ENCODE measurements at regions not wholly inside any gene's neighbourhood (a gene's known extent, or its start where the extent isn't known, plus 50 kb on each side); places are given as distances from the start of the nearest gene placed in this dataset.

DNA sequence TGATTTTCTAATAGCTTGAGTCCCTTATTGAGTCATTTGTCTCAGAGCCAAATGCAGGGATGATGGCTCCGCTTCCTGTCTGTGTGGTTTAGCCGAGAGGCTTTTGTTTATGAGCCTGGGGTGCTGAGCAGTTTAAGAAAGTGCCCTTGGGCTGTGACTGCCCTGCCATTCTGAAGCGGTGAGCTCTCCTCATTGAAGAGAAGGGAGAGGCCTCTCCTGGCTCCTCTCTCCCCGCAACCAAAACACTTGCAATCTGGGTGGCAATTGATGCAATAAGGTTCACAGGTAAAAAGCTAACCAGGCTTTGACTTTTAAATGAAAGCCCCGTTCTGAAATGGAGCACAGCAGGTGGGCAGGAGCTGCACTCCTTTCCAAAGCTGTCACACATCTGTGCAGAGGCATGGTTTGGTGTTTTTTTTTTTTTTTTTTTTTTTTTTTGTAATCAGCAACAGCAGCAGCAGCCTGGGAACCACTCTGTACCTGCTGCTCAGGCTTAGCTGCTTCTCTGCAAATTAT lies 403.7 kb downstream of the SIPA1L2 start:
- Histone ChIP-seq H3K4me1 (ENCODE audit: insufficient read depth, low read length) (peaks cover 16% of the 10 kb centered on the region), H3K36me3 (ENCODE audit: insufficient read depth, low read length) (no peaks in the 10 kb centered on the region), H3K27me3 (ENCODE audit: insufficient read depth, low read length) (no peaks in the 10 kb centered on the region), H3K4me3 (ENCODE audit: low read length) (no peak overlapping the region), H2AFZ (ENCODE audit: low read depth, low read length) (peak overlapping the region; percentile 46), H3K9me3 (ENCODE audit: low read length) (no peaks in the 10 kb centered on the region)

DNA sequence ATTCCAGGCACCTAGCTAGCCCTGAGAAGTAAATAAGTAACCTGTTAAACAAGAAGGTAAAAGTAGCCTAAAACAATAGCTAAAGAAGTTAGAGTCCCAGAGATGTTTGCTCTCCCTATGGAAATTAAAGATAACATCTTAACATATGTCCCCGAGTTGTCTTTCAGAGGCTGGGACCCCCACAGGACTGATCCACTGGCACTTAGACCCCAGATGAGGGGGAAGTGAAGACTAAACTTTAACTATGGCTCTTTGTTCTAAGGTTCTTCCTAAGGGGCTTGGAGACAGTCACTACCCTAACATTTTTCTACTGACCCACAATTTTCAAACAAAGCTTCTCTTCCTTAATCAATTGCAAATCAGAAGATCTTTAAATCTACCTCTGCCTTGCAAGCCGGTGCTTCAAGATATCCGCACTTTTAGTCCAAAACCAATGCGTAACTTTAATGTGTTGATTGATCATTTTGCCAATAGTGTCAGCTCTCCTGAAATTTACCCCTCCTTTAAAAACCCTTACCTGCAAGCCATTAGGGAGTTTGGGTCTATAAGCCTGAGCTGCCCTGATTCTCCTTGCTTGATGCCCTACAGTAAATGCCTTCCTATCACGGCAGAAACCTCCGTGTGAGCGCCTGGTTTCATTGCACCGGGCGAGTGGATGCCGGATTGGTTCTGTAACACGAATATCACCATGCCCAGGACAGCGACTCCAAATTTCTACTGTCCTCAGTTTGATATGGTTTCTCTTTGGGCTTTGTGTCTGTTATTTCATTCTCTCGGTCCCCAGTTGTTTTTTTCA lies 404.4 kb downstream of the SIPA1L2 start:
- Histone ChIP-seq H3K36me3 (ENCODE audit: insufficient read depth, low read length) (no peaks in the 10 kb centered on the region), H3K4me1 (ENCODE audit: insufficient read depth, low read length) (peaks cover 16% of the 10 kb centered on the region), H3K27me3 (ENCODE audit: insufficient read depth, low read length) (no peaks in the 10 kb centered on the region), H3K9me3 (ENCODE audit: low read length) (no peaks in the 10 kb centered on the region), H2AFZ (ENCODE audit: low read depth, low read length) (peak overlapping the region; percentile 46), H3K4me3 (ENCODE audit: low read length) (no peak overlapping the region)

DNA sequence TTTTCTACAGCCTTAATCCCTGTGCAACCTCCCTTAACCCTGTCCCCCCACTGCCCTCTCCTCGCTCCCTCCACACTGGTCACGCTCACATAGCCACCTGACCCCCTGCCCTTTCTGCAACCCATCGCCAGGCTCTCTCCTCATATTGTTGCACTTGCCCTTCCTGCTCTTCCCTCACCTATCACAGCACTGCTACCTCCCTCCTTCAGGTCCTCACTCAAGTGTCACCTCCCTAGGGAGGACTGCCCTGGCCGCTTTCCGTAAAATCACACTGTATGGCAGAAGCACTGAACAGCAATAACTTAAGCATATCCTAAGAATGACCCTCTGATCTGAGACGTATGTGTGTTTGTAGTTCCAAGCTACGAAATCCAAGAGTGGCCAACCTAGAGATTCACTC lies 406.0 kb downstream of the SIPA1L2 start:
- Histone ChIP-seq H3K27me3 (ENCODE audit: insufficient read depth, low read length) (no peaks in the 10 kb centered on the region), H2AFZ (ENCODE audit: low read depth, low read length) (no peak overlapping the region), H3K36me3 (ENCODE audit: insufficient read depth, low read length) (no peaks in the 10 kb centered on the region), H3K4me1 (ENCODE audit: insufficient read depth, low read length) (peaks cover 16% of the 10 kb centered on the region), H3K4me3 (ENCODE audit: low read length) (no peak overlapping the region), H3K9me3 (ENCODE audit: low read length) (no peaks in the 10 kb centered on the region)

DNA sequence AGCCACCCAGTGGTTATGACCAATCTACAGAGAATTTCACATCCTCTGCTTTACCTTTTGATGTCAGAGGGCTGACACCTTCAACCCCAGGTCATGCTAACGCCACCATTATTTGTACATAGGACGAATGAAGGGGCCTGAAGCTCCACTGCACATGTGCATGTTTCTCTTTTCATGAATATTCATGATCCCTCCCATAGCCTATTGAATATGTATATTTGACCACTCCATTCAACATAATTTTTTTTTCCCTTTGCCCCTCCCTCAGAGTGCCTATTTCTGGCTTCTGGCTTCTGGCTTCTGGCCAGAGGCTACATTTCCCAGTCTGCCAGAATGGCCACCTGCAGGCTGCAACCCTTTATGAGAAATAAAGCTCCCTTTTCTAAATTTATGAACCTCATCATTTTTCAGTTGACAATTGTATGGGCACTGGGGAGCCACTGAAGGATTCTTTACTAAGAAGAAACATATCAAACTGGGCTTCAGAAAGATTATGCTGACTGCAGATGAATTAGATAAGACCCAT lies 406.7 kb downstream of the SIPA1L2 start:
- no peak overlapping the region for H3K4me3 ChIP-seq (ENCODE audit: low read length)
- H3K36me3 ChIP-seq (ENCODE audit: insufficient read depth, low read length) = no peaks in the 10 kb centered on the region
- no peak overlapping the region for H2AFZ ChIP-seq (ENCODE audit: low read depth, low read length)
- H3K27me3 ChIP-seq (ENCODE audit: insufficient read depth, low read length) = no peaks in the 10 kb centered on the region
- H3K4me1 ChIP-seq (ENCODE audit: insufficient read depth, low read length) = peaks cover 16% of the 10 kb centered on the region
- no peaks in the 10 kb centered on the region for H3K9me3 ChIP-seq (ENCODE audit: low read length)

DNA sequence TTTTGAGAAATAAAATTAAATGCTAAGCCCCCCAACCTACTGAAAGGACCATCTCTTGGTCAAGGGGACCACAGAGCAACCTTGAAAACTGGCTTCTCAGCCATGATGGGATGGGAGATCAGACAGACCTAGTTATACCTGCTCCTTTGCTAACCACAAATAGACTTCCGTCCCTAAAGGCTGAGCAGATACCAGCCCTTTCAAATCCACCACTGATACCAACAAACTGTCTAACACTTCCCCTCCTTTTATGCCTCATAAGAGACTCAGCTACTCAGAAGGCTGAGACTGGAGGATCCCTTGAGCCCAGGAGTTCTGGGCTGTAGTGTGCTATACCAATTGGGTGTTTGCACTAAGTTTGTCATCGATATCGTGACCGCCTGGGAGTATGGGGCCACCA lies 407.3 kb downstream of the SIPA1L2 start:
- no peaks in the 10 kb centered on the region for H3K27me3 ChIP-seq (ENCODE audit: insufficient read depth, low read length)
- no peaks in the 10 kb centered on the region for H3K9me3 ChIP-seq (ENCODE audit: low read length)
- H2AFZ ChIP-seq (ENCODE audit: low read depth, low read length) = no peak overlapping the region
- no peak overlapping the region for H3K4me3 ChIP-seq (ENCODE audit: low read length)
- peaks cover 13% of the 10 kb centered on the region for H3K4me1 ChIP-seq (ENCODE audit: insufficient read depth, low read length)
- H3K36me3 ChIP-seq (ENCODE audit: insufficient read depth, low read length) = no peaks in the 10 kb centered on the region

DNA sequence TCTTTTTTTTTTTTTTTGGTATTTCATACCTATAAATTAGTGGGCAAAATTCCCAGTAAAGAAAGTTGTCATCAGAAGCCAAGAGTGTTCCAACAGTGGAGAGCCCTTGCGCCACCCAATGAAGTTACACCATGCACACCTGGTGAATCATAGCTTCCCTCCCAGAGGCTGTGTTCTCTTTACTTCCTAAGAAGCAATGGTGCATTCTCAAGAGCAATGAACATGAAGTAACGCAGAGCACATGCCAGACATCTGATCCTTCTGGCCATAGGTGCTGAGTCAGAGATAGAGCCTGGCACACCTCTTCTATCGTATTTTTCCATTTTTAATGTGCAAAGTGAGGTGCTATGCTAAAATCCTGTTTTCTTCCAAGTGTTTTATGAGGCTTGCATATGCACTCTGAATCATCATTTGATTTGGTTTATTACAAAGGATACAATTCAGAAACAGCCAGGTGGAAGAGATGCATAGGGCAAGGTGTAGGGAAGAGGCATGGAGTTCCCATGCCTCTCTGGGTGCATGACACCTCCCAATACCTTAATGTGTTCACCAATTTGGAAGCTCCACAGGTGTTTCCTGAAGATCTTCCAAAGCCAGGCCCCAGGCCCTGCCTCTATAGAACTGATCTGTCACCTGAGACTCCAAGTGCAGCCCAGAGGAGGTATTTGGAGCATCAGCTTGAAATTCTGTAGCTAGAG lies 408.0 kb downstream of the SIPA1L2 start:
- peaks cover 7% of the 10 kb centered on the region for H3K4me1 ChIP-seq (ENCODE audit: insufficient read depth, low read length)
- H3K4me3 ChIP-seq (ENCODE audit: low read length) = no peak overlapping the region
- H3K36me3 ChIP-seq (ENCODE audit: insufficient read depth, low read length) = no peaks in the 10 kb centered on the region
- no peaks in the 10 kb centered on the region for H3K9me3 ChIP-seq (ENCODE audit: low read length)
- no peaks in the 10 kb centered on the region for H3K27me3 ChIP-seq (ENCODE audit: insufficient read depth, low read length)
- no peak overlapping the region for H2AFZ ChIP-seq (ENCODE audit: low read depth, low read length)

DNA sequence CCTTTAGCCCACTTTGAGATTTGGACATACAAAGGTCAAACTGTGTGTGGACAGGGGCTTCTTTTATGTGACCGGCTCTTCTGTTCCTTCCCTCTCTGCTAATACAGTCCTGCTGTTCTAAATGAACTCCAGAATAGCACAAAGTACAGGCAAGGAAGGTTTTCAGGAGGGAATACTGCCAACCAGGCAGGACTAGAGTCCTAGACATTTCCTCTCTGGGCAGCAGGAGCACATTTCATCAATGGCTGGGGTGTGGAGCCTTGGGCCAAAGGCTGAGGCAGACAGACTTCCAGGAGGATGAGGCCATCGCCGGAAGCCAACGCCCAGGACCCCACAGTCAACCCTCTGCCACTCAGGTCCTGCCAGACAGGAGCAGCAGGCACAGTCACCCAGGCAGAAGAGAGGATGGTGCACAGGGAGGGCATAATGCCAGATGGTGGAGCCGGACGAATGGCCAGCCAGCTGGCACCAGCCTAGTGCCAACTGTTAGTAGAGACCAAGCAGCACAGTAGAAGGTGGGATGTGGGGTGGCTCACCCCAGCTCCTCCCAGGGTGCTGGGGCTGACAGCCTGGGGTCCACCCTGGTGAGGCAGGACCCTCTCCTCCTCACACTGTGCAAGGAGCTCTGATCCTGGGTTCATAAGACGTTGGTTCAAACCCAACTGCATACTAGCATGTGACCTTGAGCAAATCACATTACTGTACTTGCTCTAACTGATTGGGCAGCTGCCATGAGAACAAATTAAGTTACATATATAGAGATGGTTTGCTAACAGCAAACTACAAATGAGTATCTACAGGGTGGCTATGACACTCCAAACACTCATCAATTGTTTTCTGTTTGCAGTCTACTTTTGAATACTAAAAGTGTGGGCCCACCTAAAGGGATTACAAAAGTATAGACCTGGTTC lies 410.7 kb downstream of the SIPA1L2 start:
- Histone ChIP-seq H3K27me3 (ENCODE audit: insufficient read depth, low read length) (no peaks in the 10 kb centered on the region), H2AFZ (ENCODE audit: low read depth, low read length) (no peak overlapping the region), H3K36me3 (ENCODE audit: insufficient read depth, low read length) (no peaks in the 10 kb centered on the region), H3K4me1 (ENCODE audit: insufficient read depth, low read length) (no peaks in the 10 kb centered on the region), H3K9me3 (ENCODE audit: low read length) (no peaks in the 10 kb centered on the region), H3K4me3 (ENCODE audit: low read length) (no peak overlapping the region)

DNA sequence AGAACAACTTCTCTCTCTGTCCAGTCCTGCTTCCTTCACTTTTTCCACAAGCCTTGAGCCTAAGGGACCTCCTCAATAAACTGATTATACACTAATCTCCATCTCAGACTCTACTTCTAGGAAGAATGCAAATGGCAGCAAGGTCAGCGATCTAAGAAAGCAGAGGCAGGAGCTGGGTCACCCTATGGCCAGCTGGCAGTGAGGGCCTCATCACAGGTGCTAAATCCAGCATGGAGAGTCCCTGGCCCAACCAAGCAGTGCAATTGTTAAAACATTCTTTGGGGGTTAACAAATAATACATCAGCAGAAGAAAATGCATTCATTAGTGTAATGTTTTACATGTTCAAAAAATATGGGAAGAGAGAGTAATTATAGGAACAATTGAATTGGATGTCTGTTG lies 416.0 kb downstream of the SIPA1L2 start:
- no peak overlapping the region for H2AFZ ChIP-seq (ENCODE audit: low read depth, low read length)
- no peaks in the 10 kb centered on the region for H3K27me3 ChIP-seq (ENCODE audit: insufficient read depth, low read length)
- no peaks in the 10 kb centered on the region for H3K36me3 ChIP-seq (ENCODE audit: insufficient read depth, low read length)
- H3K9me3 ChIP-seq (ENCODE audit: low read length) = no peaks in the 10 kb centered on the region
- H3K4me1 ChIP-seq (ENCODE audit: insufficient read depth, low read length) = peaks cover 13% of the 10 kb centered on the region
- no peak overlapping the region for H3K4me3 ChIP-seq (ENCODE audit: low read length)

DNA sequence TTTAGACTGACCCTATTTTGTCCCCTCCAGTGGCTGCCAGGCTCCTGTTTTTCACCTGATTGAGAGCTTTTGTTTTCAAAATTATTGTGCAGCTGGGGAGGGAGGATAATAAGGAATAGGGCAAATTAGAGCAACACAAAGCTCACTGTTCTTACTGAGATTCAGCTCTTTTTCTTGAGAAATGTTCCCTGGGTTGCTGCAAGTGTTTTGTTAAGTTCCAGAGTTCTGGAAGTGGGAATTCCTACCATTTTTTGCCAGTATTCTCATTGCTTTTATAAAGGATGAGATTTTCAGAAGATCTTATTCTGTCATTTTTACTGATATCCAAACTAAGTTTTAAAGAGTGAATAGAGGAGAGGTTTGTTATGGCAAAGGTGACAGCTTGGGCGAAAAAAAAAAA lies 417.7 kb downstream of the SIPA1L2 start:
- Histone ChIP-seq H3K36me3 (ENCODE audit: insufficient read depth, low read length) (no peaks in the 10 kb centered on the region), H3K4me3 (ENCODE audit: low read length) (no peak overlapping the region), H3K27me3 (ENCODE audit: insufficient read depth, low read length) (no peaks in the 10 kb centered on the region), H3K9me3 (ENCODE audit: low read length) (no peaks in the 10 kb centered on the region), H3K4me1 (ENCODE audit: insufficient read depth, low read length) (peaks cover 13% of the 10 kb centered on the region), H2AFZ (ENCODE audit: low read depth, low read length) (no peak overlapping the region)

DNA sequence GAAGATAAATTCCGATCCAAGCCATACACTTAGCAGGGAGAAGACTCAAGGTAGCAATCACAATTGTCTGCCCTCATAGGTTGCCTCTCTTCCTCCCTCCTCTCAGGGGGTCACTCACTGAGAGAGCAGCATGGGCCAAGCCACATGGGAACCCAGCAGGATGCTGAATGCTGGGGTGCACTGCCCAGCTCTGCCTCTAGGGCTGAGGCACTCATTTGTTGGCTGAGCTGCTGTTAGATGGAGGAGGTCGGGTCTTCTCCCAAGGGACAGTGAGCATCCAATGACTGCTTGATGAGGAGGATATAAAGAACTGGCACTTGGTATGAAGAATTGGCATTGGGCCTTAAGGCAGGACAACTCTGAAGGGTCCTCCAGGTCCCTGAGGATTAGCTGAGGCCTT lies 418.8 kb downstream of the SIPA1L2 start:
- H2AFZ ChIP-seq (ENCODE audit: low read depth, low read length) = no peak overlapping the region
- H3K36me3 ChIP-seq (ENCODE audit: insufficient read depth, low read length) = no peaks in the 10 kb centered on the region
- H3K9me3 ChIP-seq (ENCODE audit: low read length) = no peaks in the 10 kb centered on the region
- no peaks in the 10 kb centered on the region for H3K27me3 ChIP-seq (ENCODE audit: insufficient read depth, low read length)
- no peak overlapping the region for H3K4me3 ChIP-seq (ENCODE audit: low read length)
- H3K4me1 ChIP-seq (ENCODE audit: insufficient read depth, low read length) = peaks cover 13% of the 10 kb centered on the region

DNA sequence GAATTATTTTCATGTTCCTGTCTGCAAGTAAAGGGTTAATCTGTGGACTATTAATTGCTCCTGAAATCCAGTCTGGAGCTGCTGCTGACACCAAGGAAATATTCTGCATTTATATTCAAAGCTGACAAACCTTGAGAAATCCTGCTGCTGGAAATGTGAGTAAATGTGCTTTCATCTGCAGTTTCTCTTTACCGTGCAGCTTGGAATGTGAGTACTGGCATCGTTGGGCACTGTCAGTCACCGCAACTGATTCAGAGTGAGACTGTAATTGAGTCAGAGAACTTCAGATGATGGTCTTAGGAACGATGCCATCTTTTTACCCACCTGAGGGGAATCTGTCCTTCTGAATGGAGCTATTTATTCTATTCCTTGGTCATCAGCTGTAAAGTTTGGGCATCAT lies 420.6 kb downstream of the SIPA1L2 start:
- H3K4me3 ChIP-seq (ENCODE audit: low read length) = no peak overlapping the region
- H3K27me3 ChIP-seq (ENCODE audit: insufficient read depth, low read length) = no peaks in the 10 kb centered on the region
- peaks cover 13% of the 10 kb centered on the region for H3K4me1 ChIP-seq (ENCODE audit: insufficient read depth, low read length)
- H3K36me3 ChIP-seq (ENCODE audit: insufficient read depth, low read length) = no peaks in the 10 kb centered on the region
- no peaks in the 10 kb centered on the region for H3K9me3 ChIP-seq (ENCODE audit: low read length)
- H2AFZ ChIP-seq (ENCODE audit: low read depth, low read length) = no peak overlapping the region

DNA sequence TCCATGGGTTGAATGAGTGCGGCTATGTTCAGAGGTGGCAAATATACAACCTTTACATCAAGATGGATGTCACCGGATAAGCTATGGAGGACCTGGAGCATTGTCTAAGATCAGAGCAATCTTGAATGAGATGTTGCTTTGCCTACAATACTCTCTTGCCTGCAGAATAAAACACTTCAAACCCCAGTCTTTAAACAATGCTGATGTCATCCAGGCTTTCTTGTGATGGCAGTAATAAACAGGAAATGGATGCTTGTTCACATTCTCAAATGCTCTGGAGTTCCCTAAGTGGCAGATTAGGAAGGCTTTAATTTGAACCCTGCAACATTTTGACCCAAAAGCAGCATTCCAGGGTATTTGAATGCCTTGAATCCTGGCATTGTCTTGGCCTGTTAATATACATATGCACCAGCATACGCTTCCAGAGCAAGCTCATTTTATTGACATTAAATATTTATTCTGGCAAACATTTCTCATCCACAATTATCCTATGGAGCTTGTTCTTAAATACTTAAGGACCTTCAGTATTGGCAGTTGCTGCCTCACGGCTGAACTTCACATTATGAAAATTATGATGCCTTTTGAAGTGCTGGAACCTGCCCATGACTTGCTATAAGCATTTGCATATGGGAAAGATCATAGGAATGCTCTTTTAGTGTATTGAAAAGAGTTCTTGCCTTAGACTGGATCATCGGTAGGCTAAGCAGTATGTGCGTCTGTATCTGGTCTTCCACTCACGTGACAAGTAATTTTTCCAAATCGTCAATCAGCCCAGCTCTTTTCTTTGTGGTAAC lies 422.7 kb downstream of the SIPA1L2 start:
- no peaks in the 10 kb centered on the region for H3K36me3 ChIP-seq (ENCODE audit: insufficient read depth, low read length)
- H3K27me3 ChIP-seq (ENCODE audit: insufficient read depth, low read length) = no peaks in the 10 kb centered on the region
- peaks cover 2% of the 10 kb centered on the region for H3K9me3 ChIP-seq (ENCODE audit: low read length)
- no peak overlapping the region for H2AFZ ChIP-seq (ENCODE audit: low read depth, low read length)
- H3K4me3 ChIP-seq (ENCODE audit: low read length) = no peak overlapping the region
- peaks cover 9% of the 10 kb centered on the region for H3K4me1 ChIP-seq (ENCODE audit: insufficient read depth, low read length)
